ENCODE measurements at regions not wholly inside any gene's neighbourhood (a gene's known extent, or its start where the extent isn't known, plus 50 kb on each side); places are given as distances from the start of the nearest gene placed in this dataset.

DNA sequence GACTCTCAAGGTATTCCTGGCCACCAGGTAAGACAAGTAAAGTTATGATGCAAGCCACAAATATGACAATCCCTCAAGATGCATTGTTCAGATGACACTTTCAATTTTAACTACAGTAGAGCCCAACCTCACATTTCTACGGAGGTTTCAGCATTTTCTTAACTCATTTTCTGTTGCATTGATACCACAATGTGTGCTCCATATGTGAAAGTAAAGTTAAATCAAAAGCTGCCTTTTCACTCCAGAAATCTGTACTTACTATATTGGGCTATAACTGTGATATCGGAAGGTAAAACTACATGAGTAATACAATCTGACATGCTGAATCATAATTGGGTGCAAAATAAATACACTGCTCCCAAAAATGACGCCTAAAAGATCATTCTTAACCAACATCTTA is 333.6 kb upstream of the MEF2C start:
- TF ChIP-seq, protein P1, sequence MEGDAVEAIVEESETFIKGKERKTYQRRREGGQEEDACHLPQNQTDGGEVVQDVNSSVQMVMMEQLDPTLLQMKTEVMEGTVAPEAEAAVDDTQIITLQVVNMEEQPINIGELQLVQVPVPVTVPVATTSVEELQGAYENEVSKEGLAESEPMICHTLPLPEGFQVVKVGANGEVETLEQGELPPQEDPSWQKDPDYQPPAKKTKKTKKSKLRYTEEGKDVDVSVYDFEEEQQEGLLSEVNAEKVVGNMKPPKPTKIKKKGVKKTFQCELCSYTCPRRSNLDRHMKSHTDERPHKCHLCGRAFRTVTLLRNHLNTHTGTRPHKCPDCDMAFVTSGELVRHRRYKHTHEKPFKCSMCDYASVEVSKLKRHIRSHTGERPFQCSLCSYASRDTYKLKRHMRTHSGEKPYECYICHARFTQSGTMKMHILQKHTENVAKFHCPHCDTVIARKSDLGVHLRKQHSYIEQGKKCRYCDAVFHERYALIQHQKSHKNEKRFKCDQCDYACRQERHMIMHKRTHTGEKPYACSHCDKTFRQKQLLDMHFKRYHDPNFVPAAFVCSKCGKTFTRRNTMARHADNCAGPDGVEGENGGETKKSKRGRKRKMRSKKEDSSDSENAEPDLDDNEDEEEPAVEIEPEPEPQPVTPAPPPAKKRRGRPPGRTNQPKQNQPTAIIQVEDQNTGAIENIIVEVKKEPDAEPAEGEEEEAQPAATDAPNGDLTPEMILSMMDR (IDR thresholded peaks at IDR 0.05; ENCODE audit: insufficient read depth, low read length, poor library complexity, severe bottlenecking) = no peak
- Histone ChIP-seq H3K4me3 (replicated peaks; ENCODE audit: low read depth, low read length) (no peak overlapping the region), H3K27me3 (replicated peaks; ENCODE audit: control insufficient read depth, insufficient read depth, low read length) (no peaks in the 10 kb centered on the region), H3K36me3 (ENCODE audit: control insufficient read depth, insufficient read depth, low read length) (no peaks in the 10 kb centered on the region)
- no peak for DNase-seq (ENCODE audit: extremely low read depth, insufficient read length)

DNA sequence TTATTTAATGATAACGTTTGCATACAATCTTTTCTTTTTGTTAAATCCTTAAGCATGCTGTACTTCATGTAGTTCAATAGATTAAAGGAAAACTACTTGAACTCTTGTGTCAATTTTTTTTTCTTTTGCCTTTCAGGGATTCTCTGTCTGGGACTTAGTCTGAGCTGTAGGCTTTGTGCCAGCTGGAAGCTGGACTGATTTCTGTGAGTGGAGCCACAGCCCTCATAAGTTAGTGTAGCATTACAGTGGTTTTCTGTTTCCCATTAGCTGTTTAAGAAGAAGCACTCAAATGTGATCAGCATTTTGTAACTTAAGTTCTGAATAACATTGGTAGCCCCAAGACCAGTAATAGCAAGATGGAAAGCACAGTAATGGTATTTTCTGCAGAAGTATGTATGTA is 330.6 kb upstream of the MEF2C start:
- TF ChIP-seq, protein P1 (IDR thresholded peaks at IDR 0.05; ENCODE audit: insufficient read depth, low read length, poor library complexity, severe bottlenecking) = no peak
- H3K36me3 ChIP-seq (ENCODE audit: control insufficient read depth, insufficient read depth, low read length) = no peaks in the 10 kb centered on the region
- H3K4me3 ChIP-seq (replicated peaks; ENCODE audit: low read depth, low read length) = no peak overlapping the region
- no peaks in the 10 kb centered on the region for H3K27me3 ChIP-seq (replicated peaks; ENCODE audit: control insufficient read depth, insufficient read depth, low read length)
- no peak for DNase-seq (ENCODE audit: extremely low read depth, insufficient read length)

DNA sequence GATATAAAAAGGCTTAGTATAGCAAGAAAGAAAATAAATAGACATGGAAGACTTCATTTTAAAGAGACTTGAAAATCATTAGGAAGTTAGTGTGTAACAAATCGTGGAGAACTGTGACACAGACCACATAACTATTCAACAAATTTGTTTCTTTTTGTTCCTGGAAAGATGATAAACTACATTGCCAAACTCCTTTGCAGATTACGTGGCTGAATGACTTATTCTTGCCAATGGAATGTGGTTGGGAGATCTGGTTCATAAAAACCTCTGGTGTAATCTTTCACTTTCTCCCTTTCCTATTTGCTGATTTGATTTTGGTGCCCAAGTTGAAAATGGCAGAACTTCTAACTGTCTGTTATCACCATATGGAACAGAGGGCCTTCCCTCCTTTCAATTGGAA is 328.9 kb upstream of the MEF2C start:
- DNase-seq (ENCODE audit: extremely low read depth, insufficient read length) = no peak
- Histone ChIP-seq H3K36me3 (ENCODE audit: control insufficient read depth, insufficient read depth, low read length) (no peaks in the 10 kb centered on the region), H3K27me3 (replicated peaks; ENCODE audit: control insufficient read depth, insufficient read depth, low read length) (no peaks in the 10 kb centered on the region), H3K4me3 (replicated peaks; ENCODE audit: low read depth, low read length) (no peak overlapping the region)
- TF ChIP-seq, protein P1 (IDR thresholded peaks at IDR 0.05; ENCODE audit: insufficient read depth, low read length, poor library complexity, severe bottlenecking) = no peak

DNA sequence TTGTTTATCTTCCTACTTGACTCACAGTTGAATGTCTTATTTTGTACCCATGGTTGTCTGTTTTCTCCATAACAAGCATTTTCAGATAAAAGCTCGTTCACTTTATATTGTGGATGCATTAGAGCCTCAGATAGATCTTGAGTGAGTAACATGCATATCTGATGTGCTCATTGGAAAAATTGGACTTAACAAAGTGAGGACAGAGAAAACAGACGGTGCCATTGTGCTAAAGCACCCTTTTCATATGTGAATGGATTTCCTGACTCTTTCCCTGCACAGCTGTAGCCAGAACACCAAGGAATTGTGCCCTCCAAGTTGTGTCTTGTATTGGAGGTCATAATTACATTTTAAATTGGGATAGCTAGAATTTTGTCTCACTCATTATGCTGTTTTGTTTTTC is 325.8 kb upstream of the MEF2C start:
- no peaks in the 10 kb centered on the region for H3K36me3 ChIP-seq (ENCODE audit: control insufficient read depth, insufficient read depth, low read length)
- no peak overlapping the region for H3K4me3 ChIP-seq (replicated peaks; ENCODE audit: low read depth, low read length)
- TF ChIP-seq, protein P1 (IDR thresholded peaks at IDR 0.05; ENCODE audit: insufficient read depth, low read length, poor library complexity, severe bottlenecking) = no peak
- no peaks in the 10 kb centered on the region for H3K27me3 ChIP-seq (replicated peaks; ENCODE audit: control insufficient read depth, insufficient read depth, low read length)
- DNase-seq (ENCODE audit: extremely low read depth, insufficient read length) = no peak

DNA sequence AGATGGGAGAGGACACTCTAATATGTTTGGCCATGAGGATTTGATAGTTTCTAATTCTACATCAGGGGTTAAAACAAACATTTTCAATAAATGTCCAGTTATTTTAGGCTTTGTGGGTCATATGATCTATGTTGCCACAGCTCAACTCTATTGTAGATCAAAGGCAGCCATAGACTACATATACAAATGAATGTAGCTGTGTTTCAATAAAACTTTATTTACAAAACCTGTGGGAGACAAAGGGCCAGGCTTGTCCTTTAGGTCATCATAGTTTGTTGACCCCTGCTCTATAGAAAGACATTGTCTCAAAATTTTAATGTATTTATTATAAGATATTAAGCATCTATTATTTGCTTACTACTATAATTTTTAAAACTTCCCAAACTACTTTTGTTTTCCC is 325.4 kb upstream of the MEF2C start:
- no peaks in the 10 kb centered on the region for H3K36me3 ChIP-seq (ENCODE audit: control insufficient read depth, insufficient read depth, low read length)
- no peak overlapping the region for H3K4me3 ChIP-seq (replicated peaks; ENCODE audit: low read depth, low read length)
- H3K27me3 ChIP-seq (replicated peaks; ENCODE audit: control insufficient read depth, insufficient read depth, low read length) = no peaks in the 10 kb centered on the region
- TF ChIP-seq, protein P1 (IDR thresholded peaks at IDR 0.05; ENCODE audit: insufficient read depth, low read length, poor library complexity, severe bottlenecking) = no peak
- DNase-seq (ENCODE audit: extremely low read depth, insufficient read length) = no peak

DNA sequence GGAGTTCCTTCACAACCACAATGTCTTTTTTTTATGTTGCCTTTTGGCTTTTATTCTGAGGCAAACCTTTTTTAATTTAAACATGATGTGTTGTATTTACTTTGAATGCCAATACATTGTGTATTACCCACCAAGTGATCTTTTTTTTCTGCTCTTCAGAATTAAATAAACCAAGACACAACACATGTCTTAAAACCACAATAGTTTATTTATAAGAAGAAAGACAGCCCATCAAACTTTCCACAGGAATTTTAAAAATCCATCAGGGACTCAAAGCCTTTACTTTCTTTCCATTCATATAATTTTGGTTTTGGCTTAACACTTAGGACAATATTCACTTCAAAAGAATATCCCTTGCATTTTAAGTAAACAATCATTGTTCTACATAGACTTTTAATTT is 321.8 kb upstream of the MEF2C start:
- H3K27me3 ChIP-seq (replicated peaks; ENCODE audit: control insufficient read depth, insufficient read depth, low read length) = no peaks in the 10 kb centered on the region
- DNase-seq (ENCODE audit: extremely low read depth, insufficient read length) = no peak
- TF ChIP-seq, protein P1 (IDR thresholded peaks at IDR 0.05; ENCODE audit: insufficient read depth, low read length, poor library complexity, severe bottlenecking) = no peak
- H3K4me3 ChIP-seq (replicated peaks; ENCODE audit: low read depth, low read length) = no peak overlapping the region
- no peaks in the 10 kb centered on the region for H3K36me3 ChIP-seq (ENCODE audit: control insufficient read depth, insufficient read depth, low read length)
